ENCODE measurements at regions not wholly inside any gene's neighbourhood (a gene's known extent, or its start where the extent isn't known, plus 50 kb on each side); places are given as distances from the start of the nearest gene placed in this dataset.

DNA sequence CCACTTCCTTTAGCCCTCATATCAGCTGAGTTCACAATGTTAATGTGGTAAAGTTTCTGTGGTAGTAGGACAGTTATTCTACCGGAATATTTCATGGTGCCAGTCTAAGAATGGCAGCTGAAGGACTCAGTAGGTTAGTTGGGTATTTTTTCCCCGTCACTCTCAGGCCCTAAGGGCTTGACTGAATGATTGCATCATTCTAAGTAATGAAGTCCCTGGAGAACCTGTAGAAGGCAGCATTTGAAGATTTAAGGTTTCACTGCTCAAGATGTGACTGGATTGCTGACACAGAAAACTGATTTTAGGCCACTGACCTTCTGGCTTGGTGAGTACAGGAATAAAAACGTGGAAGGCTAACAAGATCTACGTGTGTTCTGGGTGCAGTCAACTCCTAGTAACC, 657.3 kb downstream of the PCDH19 start:
- H3K9me3 ChIP-seq (ENCODE audit: control insufficient read depth, insufficient read depth, low read length), result no peaks in the 10 kb centered on the region
- ATAC-seq (ENCODE audit: low read depth) (no peak), DNase-seq (no peak)
- H2BK120ac ChIP-seq (ENCODE audit: low read depth, low read length), result no peak overlapping the region
- no peak overlapping the region for H4K91ac ChIP-seq (ENCODE audit: insufficient read depth, low read depth, low read length)
- H2AFZ ChIP-seq (replicated peaks; ENCODE audit: low read length, poor library complexity), result no peak overlapping the region
- H4K20me1 ChIP-seq (ENCODE audit: insufficient read depth, low read length), result no peaks in the 10 kb centered on the region
- no peaks in the 10 kb centered on the region for H3K4me1 ChIP-seq (ENCODE audit: control insufficient read depth, insufficient read depth, low read length)
- H3K27me3 ChIP-seq (ENCODE audit: control insufficient read depth, insufficient read depth, low read length), result no peaks in the 10 kb centered on the region
- H2AK9ac ChIP-seq (replicated peaks; ENCODE audit: low read depth, low read length, poor library complexity), result no peak overlapping the region
- BruUV-seq (replicated peaks), result no TSS peak
- H3K36me3 ChIP-seq (ENCODE audit: control insufficient read depth, insufficient read depth, low read length), result no peaks in the 10 kb centered on the region
- H2BK20ac ChIP-seq (ENCODE audit: low read depth, low read length), result no peak overlapping the region
- no peak overlapping the region for H3K4me3 ChIP-seq (ENCODE audit: insufficient read depth, low read depth, low read length)
- CTCF ChIA-PET, result no interaction called here
- no peak overlapping the region for H2AK5ac ChIP-seq (ENCODE audit: low read depth, low read length)
- H2BK5ac ChIP-seq (ENCODE audit: low read depth, low read length, poor library complexity, severe bottlenecking), result no peak overlapping the region
- no peak overlapping the region for H3K4me2 ChIP-seq (ENCODE audit: low read depth, low read length)
- in situ Hi-C loops (cut with MboI; ENCODE audit: low sequenced_read_pairs), result no loop called here
- no peak overlapping the region for H3K4ac ChIP-seq (ENCODE audit: low read depth, low read length)
- H3K79me1 ChIP-seq (ENCODE audit: low read depth in 1 of 2, low read length in 2 of 2), result no peaks in the 10 kb centered on the region
- WGBS, 2 experiments (ENCODE audit: extremely low coverage in 2 of 2, insufficient read length in 1 of 2), result no CpG with 5 or more reads among the region's 4 CpGs
- no peaks in the 10 kb centered on the region for H3K9me1 ChIP-seq (ENCODE audit: insufficient read depth, low read length)
- no peak overlapping the region for H4K8ac ChIP-seq (ENCODE audit: low read depth in 2 of 2, low read length in 2 of 2)
- intact Hi-C loops (cut with micrococcal nuclease), result no loop called here
- no peak overlapping the region for H2BK15ac ChIP-seq (ENCODE audit: low read depth, low read length)
- TF ChIP-seq RAD21 (IDR thresholded peaks at IDR 0.05; ENCODE audit: low read length) (no peak), CEBPB (IDR thresholded peaks at IDR 0.05; ENCODE audit: low read depth, low read length) (0 out of 2 replicates have a peak, but pooled peaks have one; percentile 21)
- no peak overlapping the region for H3K23ac ChIP-seq (ENCODE audit: low read depth, low read length)
- no peak overlapping the region for H3K14ac ChIP-seq (replicated peaks; ENCODE audit: low read depth, low read length)
- POLR2A ChIA-PET (ENCODE audit: unreplicated experiment), result no interaction called here
- H3K27ac ChIP-seq (ENCODE audit: insufficient read depth, low read length), result no peak overlapping the region
- no peak overlapping the region for H4K5ac ChIP-seq (ENCODE audit: low read depth, low read length)
- dilution Hi-C loops (cut with HindIII; ENCODE audit: low sequenced_read_pairs, unreplicated experiment), result no loop called here
- no peak overlapping the region for H3K56ac ChIP-seq (ENCODE audit: extremely low read depth, insufficient read depth, low read length)
- H3K9ac ChIP-seq (ENCODE audit: low read depth, low read length), result no peak overlapping the region
- no peak overlapping the region for H3K18ac ChIP-seq (ENCODE audit: low read depth, low read length)

All from IMR-90 (cell line).